Effector CD4-positive, alpha-beta T cell (primary cell): ENCODE measurements at regions not wholly inside any gene's neighbourhood (a gene's known extent, or its start where the extent isn't known, plus 50 kb on each side); places are given as distances from the start of the nearest gene placed in this dataset.
A peak's percentile ranks its signal among the peaks of the same experiment; 100 is the strongest.

Experiments used
- DNase-seq: peaks from one replicate; pipeline ENCODE4 v3.0.0-alpha.2; 2020

DNA sequence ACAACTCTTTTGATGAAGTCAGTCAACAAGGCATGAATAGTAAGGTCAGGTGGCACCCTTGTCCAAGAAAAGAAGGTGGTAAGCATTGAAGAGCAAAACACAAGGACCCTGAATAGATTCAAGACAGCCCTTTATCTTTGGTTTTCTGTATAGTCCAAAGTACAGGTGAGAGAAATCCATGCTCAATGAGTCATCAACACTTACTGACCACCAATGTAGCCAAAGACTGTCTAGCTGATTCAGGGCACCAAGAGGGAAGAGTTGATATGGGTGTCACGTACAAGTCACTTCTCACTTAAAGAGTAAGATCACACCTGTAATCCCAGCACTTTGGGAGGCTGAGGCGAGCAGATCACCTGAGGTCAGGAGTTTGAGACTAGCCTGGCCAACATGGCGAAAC, 528.3 kb downstream of the CD83 start:
- DNase-seq: no peak

GRCh38 chr6:14646371-14646770, 528.8 kb downstream of the CD83 start:
- no peak for DNase-seq

- DNase-seq: no peak
Observed at GRCh38 chr6:14647357-14647756, 529.8 kb downstream of the CD83 start.

DNA sequence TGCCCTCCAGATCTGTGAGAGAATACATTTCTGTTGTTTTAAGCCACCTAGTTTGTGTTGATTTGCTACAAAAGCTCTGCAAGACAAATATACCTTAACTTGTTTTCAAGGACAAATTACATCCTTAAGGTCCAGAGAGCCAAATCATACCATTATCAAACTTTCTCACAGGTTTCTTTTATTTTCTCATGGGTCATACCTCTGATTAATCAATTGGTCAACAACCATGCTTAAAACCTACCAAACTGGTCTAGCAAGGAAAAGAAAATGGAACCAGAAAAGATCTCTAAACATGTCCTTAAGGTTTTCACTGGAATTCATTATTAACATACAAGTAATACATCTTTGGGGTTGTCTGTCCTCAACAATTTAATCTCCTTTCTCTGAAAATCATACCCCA, 535.0 kb downstream of the CD83 start:
- no peak for DNase-seq

DNA sequence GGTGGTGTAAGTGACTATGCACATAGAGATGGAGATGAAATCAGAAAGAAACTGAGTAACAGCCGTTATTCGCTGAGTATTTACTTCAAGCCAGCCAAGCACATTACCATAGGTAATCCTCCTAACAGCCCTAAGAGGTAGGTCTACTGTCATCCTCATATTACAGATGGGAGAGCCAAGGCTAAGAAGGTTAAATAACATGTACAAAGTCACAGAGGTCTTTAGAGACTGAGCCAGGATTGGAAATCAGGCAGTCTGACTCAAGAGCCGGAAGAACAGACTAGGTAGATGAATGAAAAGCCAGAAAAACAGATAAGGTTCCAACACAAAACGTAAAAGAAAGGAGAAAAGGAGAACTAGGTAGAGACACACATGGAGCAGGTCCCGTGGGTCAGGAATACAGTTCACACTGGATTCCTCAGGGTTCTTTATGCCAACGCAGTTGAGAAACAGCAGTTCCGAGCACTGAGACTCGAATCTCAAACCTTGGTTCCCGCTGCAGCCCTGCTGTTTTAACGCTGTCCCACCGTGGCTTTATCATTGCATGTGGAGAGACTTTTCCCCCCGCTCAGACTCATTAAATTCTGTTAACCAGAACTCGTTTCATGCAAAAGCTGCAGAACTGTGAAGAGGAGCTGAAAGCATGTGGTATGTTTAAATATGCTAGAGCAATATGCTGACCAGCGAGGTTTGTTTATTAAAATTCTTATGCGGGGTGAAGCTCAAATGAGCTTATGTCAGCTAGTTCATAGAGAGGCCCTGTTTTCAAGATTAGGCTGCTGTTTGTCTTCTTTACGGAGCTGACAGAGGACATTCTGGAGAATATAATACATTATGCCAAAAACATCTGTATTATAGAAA, 537.9 kb downstream of the CD83 start:
- DNase-seq: no peak

- no peak for DNase-seq
Observed at GRCh38 chr6:14656078-14656521, 538.5 kb downstream of the CD83 start.

DNA sequence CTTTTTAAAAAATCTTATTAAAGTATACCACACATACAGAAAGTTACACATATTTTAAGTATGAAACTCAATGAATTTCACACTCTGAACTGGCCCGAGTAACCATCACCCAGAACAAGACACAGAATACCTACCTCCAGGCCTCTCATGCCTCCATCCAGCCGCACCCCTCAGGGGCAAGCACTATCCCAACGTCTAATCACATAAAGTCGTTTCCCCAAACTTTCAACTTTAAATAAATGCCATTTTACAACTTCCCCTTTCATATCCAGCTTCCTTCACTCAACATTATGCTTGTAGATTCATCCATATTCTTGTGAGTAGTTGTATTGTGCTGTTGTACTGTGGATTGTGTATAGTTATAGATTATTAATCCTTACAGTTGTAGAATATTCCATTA, 539.1 kb downstream of the CD83 start:
- no peak for DNase-seq

GRCh38 chr6:14658030-14658429, 540.5 kb downstream of the CD83 start:
- DNase-seq: no peak

- DNase-seq: no peak
Observed at GRCh38 chr6:14658886-14659561, 541.5 kb downstream of the CD83 start.

- no peak for DNase-seq
Observed at GRCh38 chr6:14659841-14660240, 542.3 kb downstream of the CD83 start.

DNA sequence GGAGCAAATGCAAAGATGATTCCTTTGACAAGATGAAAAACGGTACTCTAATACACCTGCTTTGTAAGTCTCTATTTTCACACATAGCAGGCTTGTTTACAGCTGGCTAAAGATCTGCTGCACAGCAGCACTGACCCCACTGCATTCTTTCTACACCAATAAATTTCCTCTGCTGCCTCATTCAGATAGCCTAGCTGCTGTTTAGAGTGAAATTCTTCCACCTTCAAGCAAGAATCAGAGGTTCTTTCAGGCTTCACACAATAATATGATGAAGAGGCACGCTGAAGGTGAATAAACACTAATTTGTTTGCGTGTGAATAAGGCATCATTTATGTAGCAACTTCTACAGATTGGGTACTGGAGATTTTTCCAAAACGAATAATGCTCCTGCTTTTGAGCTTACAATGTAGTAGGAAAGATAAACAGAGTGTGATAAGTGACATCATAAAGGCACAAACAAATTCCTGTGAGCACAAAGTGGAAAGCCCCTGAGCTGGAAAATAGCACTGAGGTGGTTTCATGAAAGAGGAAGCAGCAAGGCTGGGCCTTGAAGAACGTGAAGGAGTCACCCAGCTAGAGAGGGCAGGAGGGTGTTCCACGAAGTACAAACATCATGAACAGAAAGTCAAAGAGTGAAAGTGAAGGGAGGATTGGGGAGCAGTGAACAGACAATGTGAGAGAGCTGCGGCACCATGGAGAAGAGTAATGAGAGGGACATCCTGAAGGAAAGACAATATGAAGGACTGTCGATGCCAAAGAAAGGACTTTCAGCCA, 543.4 kb downstream of the CD83 start:
- peak; percentile 6 for DNase-seq

DNA sequence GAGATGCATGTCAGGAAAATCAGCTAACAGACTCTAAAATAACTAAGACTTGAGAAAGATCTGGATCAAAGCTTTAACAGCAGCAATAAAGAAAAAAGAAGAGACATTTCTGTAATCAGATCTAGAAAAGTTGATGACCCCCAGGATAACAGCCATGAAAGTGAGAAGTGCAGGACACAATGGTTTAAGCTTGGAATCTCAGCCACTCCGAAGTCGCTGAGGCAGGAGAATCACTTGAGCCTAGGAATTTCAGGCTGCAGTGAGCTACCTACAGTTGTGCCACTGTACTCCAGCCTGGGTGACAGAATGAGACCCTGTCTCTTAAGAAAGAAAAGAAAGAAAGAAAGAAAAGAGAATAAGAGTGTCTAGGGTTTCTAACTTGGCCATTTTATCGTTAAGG, 544.1 kb downstream of the CD83 start:
- no peak for DNase-seq

- DNase-seq: no peak
Observed at GRCh38 chr6:14664112-14664601, 546.6 kb downstream of the CD83 start.

- no peak for DNase-seq
Observed at GRCh38 chr6:14664621-14665315, 547.2 kb downstream of the CD83 start.

- no peak for DNase-seq
Observed at GRCh38 chr6:14665827-14666724, 548.5 kb downstream of the CD83 start.

- no peak for DNase-seq
Observed at GRCh38 chr6:14670806-14671205, 553.2 kb downstream of the CD83 start.

DNA sequence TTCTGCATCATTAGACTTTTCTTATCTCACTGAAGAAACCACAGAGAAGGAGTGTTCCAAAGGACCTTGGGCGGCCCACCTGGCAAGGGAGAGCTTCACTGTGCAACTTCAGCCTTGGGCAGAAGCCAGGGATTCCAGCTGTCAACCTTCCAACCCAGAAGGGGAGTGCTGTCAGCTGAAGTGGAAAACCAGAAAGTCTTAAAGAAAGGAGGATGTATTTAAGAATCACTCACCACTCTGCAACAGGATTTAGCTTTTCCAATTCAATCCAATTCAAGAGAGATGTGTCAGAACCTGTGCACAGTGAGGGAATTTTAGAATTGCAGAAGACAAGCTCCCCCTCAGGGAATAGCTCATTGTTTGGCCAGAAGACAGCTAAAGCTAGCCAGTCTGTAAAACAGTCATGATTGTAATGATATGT, 553.7 kb downstream of the CD83 start:
- no peak for DNase-seq

- no peak for DNase-seq
Observed at GRCh38 chr6:14671937-14672336, 554.4 kb downstream of the CD83 start.

- no peak for DNase-seq
Observed at GRCh38 chr6:14673201-14673600, 555.6 kb downstream of the CD83 start.

GRCh38 chr6:14674458-14674857, 556.9 kb downstream of the CD83 start:
- DNase-seq: no peak

GRCh38 chr6:14674867-14675648, 557.5 kb downstream of the CD83 start:
- no peak for DNase-seq
